Sigmoid colon (tissue), 3 donors: ENCODE measurements at regions not wholly inside any gene's neighbourhood (a gene's known extent, or its start where the extent isn't known, plus 50 kb on each side); places are given as distances from the start of the nearest gene placed in this dataset.

ENCODE experiments used
- POLR2A ChIP-seq, 2 donors: fragments of 450-650 bp; IDR thresholded peaks; one replicate each; pipeline ENCODE4 v1.6.1; 2016; ENCODE audit warnings: antibody characterized with exemption in 2 of 2, mild to moderate bottlenecking in 2 of 2, moderate library complexity in 2 of 2
- TF ChIP-seq, protein P1 (sequence below), 4 experiments: fragments of 450-650 bp in 3 of 4; fragments of 200-600 bp in 1 of 4; IDR thresholded peaks; one replicate each; pipeline ENCODE4 v1.5.1; 2016 to 2019; ENCODE audit warnings: antibody characterized with exemption in 4 of 4, mild to moderate bottlenecking in 3 of 4, moderate library complexity in 2 of 4

GRCh38 chr5:118578093-118578492 is 410.3 kb downstream of the DTWD2 start:
- TF ChIP-seq POLR2A (IDR thresholded peaks at IDR 0.05): no peak
- TF ChIP-seq, protein P1, sequence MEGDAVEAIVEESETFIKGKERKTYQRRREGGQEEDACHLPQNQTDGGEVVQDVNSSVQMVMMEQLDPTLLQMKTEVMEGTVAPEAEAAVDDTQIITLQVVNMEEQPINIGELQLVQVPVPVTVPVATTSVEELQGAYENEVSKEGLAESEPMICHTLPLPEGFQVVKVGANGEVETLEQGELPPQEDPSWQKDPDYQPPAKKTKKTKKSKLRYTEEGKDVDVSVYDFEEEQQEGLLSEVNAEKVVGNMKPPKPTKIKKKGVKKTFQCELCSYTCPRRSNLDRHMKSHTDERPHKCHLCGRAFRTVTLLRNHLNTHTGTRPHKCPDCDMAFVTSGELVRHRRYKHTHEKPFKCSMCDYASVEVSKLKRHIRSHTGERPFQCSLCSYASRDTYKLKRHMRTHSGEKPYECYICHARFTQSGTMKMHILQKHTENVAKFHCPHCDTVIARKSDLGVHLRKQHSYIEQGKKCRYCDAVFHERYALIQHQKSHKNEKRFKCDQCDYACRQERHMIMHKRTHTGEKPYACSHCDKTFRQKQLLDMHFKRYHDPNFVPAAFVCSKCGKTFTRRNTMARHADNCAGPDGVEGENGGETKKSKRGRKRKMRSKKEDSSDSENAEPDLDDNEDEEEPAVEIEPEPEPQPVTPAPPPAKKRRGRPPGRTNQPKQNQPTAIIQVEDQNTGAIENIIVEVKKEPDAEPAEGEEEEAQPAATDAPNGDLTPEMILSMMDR (IDR thresholded peaks at IDR 0.05): no peak
